H1 (cell line): ENCODE measurements at regions not wholly inside any gene's neighbourhood (a gene's known extent, or its start where the extent isn't known, plus 50 kb on each side); places are given as distances from the start of the nearest gene placed in this dataset.

Experiments used
- CEBPB ChIP-seq: IDR thresholded peaks from 2 replicates; pipeline ENCODE4 v1.6.1; 2012; ENCODE audit warnings: low read depth, low read length
- CTCF ChIP-seq, 3 experiments: IDR thresholded peaks; 1 replicate in 2 of 3; 2 replicates in 1 of 3; pipeline versions ENCODE4 v1.5.1 to v1.6.1; 2011; ENCODE audit warnings: low read length in 3 of 3, mild to moderate bottlenecking in 3 of 3, inconsistent platforms in 2 of 3, low read depth in 1 of 3, moderate library complexity in 1 of 3; ENCODE audit not compliant: insufficient read depth in 1 of 3; ENCODE audit errors: control extremely low read depth in 1 of 3
- E2F6 ChIP-seq: IDR thresholded peaks from 2 replicates; pipeline ENCODE4 v1.6.1; 2012; ENCODE audit warnings: inconsistent platforms
- EZH2 ChIP-seq: fragments of 200-600 bp; sonication (generic); IDR thresholded peaks from 2 replicates; pipeline ENCODE4 v1.7.1; 2012; ENCODE audit warnings: low read depth, mild to moderate bottlenecking, moderate library complexity, low read length, inconsistent platforms; ENCODE audit not compliant: severe bottlenecking
- HDAC2 ChIP-seq, 2 experiments: fragments of 300-600 bp in 1 of 2; sonication (generic) in 1 of 2; IDR thresholded peaks; 2 replicates each; pipeline ENCODE4 v1.6.1; 2011 to 2012; ENCODE audit warnings: low read depth in 2 of 2, low read length in 2 of 2, mild to moderate bottlenecking in 2 of 2, moderate library complexity in 2 of 2, borderline replicate concordance in 1 of 2, inconsistent platforms in 1 of 2
- JUND ChIP-seq: IDR thresholded peaks from 2 replicates; pipeline ENCODE4 v1.6.1; 2011; ENCODE audit warnings: mild to moderate bottlenecking, improper control_type of control experiment, low read length
- MAX ChIP-seq: IDR thresholded peaks from 2 replicates; pipeline ENCODE4 v1.6.1; 2012; ENCODE audit warnings: inconsistent platforms
- POLR2A ChIP-seq, 2 experiments: IDR thresholded peaks; 1 replicate in 1 of 2; 2 replicates in 1 of 2; pipeline ENCODE4 v1.6.1; 2011; ENCODE audit warnings: low read depth in 2 of 2, low read length in 2 of 2, mild to moderate bottlenecking in 2 of 2; ENCODE audit errors: control extremely low read depth in 1 of 2
- POLR2AphosphoS5 ChIP-seq: IDR thresholded peaks from 2 replicates; pipeline ENCODE4 v1.6.1; 2011; ENCODE audit warnings: low read depth, low read length
- RXRA ChIP-seq: IDR thresholded peaks from 2 replicates; pipeline ENCODE4 v1.6.1; 2011; ENCODE audit warnings: low read depth, mild to moderate bottlenecking, low read length, moderate library complexity; ENCODE audit not compliant: insufficient read depth
- SP4 ChIP-seq: IDR thresholded peaks from 2 replicates; pipeline ENCODE4 v1.6.1; 2012; ENCODE audit warnings: low read length, inconsistent platforms
- TF ChIP-seq, protein P1 (sequence below): IDR thresholded peaks from 2 replicates; pipeline ENCODE4 v1.6.1; 2011; ENCODE audit warnings: low read length, improper control_type of control experiment

- TF ChIP-seq POLR2A (IDR thresholded peaks at IDR 0.05; ENCODE audit: control extremely low read depth in 1 of 2, low read depth in 2 of 2, low read length in 2 of 2) (no peak), EZH2 (no peak), RXRA (no peak), HDAC2 (IDR thresholded peaks at IDR 0.05; ENCODE audit: borderline replicate concordance in 1 of 2, low read depth in 2 of 2, low read length in 2 of 2) (no peak), POLR2AphosphoS5 (no peak), E2F6 (no peak), CTCF (IDR thresholded peaks at IDR 0.05; ENCODE audit: control extremely low read depth in 1 of 3, insufficient read depth in 1 of 3, low read depth in 1 of 3, low read length in 3 of 3) (no peak), MAX (no peak), JUND (no peak), CEBPB (no peak), SP4 (no peak)
- TF ChIP-seq, protein P1, sequence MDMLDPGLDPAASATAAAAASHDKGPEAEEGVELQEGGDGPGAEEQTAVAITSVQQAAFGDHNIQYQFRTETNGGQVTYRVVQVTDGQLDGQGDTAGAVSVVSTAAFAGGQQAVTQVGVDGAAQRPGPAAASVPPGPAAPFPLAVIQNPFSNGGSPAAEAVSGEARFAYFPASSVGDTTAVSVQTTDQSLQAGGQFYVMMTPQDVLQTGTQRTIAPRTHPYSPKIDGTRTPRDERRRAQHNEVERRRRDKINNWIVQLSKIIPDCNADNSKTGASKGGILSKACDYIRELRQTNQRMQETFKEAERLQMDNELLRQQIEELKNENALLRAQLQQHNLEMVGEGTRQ: no peak
Measured at GRCh38 chr11:116643521-116643920, 129.3 kb downstream of the BUD13 start.
